Liver (tissue), 8 donors: ENCODE measurements at regions not wholly inside any gene's neighbourhood (a gene's known extent, or its start where the extent isn't known, plus 50 kb on each side); places are given as distances from the start of the nearest gene placed in this dataset.

Experiments
- DNase-seq: peaks from one replicate; pipeline ENCODE4 v3.0.0-alpha.2; 2017; ENCODE audit warnings: low spot score
- H3K27ac ChIP-seq, 2 donors: one replicate each; pipeline ENCODE4 v1.7.0; 2013; ENCODE audit warnings: inconsistent platforms in 2 of 2, low read length in 2 of 2, control low read depth in 1 of 2, low read depth in 1 of 2, mild to moderate bottlenecking in 1 of 2
- H3K27me3 ChIP-seq, 4 donors: one replicate each; pipeline versions ENCODE4 v1.6.1 to v1.7.0; 2013; ENCODE audit warnings: low read length in 3 of 4, inconsistent platforms in 1 of 4, mild to moderate bottlenecking in 1 of 4, moderate library complexity in 1 of 4; ENCODE audit not compliant: control insufficient read depth in 4 of 4, insufficient read depth in 4 of 4
- H3K36me3 ChIP-seq, 4 donors: one replicate each; pipeline versions ENCODE4 v1.6.1 to v1.7.0; 2013; ENCODE audit warnings: low read length in 3 of 4, mild to moderate bottlenecking in 3 of 4, low read depth in 1 of 4, moderate library complexity in 1 of 4; ENCODE audit not compliant: control insufficient read depth in 4 of 4, insufficient read depth in 3 of 4
- H3K4me1 ChIP-seq, 4 donors: one replicate each; pipeline versions ENCODE4 v1.6.1 to v1.7.0; 2013; ENCODE audit warnings: low read length in 3 of 4, mild to moderate bottlenecking in 3 of 4, moderate library complexity in 1 of 4; ENCODE audit not compliant: control insufficient read depth in 4 of 4, insufficient read depth in 4 of 4
- H3K4me3 ChIP-seq, 3 donors: one replicate each; pipeline versions ENCODE4 v1.6.1 to v1.7.0; 2013; ENCODE audit warnings: low read length in 3 of 3, control low read depth in 1 of 3, low read depth in 1 of 3, mild to moderate bottlenecking in 1 of 3
- H3K9ac ChIP-seq, 2 donors: one replicate each; pipeline ENCODE4 v1.7.0; 2013; ENCODE audit warnings: low read length in 2 of 2, mild to moderate bottlenecking in 2 of 2, moderate library complexity in 2 of 2, control low read depth in 1 of 2, low read depth in 1 of 2
- H3K9me3 ChIP-seq, 4 donors: one replicate each; pipeline versions ENCODE4 v1.6.1 to v1.7.0; 2013; ENCODE audit warnings: low read length in 3 of 4; ENCODE audit not compliant: control insufficient read depth in 4 of 4
- FOXA1 ChIP-seq: IDR thresholded peaks from 2 replicates; pipeline ENCODE4 v1.6.1; 2016; ENCODE audit warnings: antibody characterized with exemption
- FOXA2 ChIP-seq: IDR thresholded peaks from 2 replicates; pipeline ENCODE4 v1.6.1; 2016; ENCODE audit warnings: antibody characterized with exemption
- HNF4A ChIP-seq, 2 donors: conservative IDR thresholded peaks; 2 replicates each; pipeline ENCODE4 v1.6.1; 2016; ENCODE audit warnings: antibody characterized with exemption in 2 of 2, mild to moderate bottlenecking in 2 of 2
- HNF4G ChIP-seq: IDR thresholded peaks from 2 replicates; pipeline ENCODE4 v1.6.1; 2016; ENCODE audit warnings: antibody characterized with exemption
- JUND ChIP-seq, 2 donors: IDR thresholded peaks; 2 replicates each; pipeline ENCODE4 v1.6.1; 2016; ENCODE audit warnings: antibody characterized with exemption in 2 of 2
- NR2F2 ChIP-seq: IDR thresholded peaks from 2 replicates; pipeline ENCODE4 v1.6.1; 2016; ENCODE audit warnings: antibody characterized with exemption
- RAD21 ChIP-seq, 2 donors: IDR thresholded peaks; 2 replicates each; pipeline ENCODE4 v1.6.1; 2016; ENCODE audit warnings: antibody characterized with exemption in 2 of 2, mild to moderate bottlenecking in 2 of 2
- RXRA ChIP-seq, 2 donors: IDR thresholded peaks; 2 replicates each; pipeline ENCODE4 v1.6.1; 2017 to 2018; ENCODE audit warnings: antibody characterized with exemption in 2 of 2, mild to moderate bottlenecking in 1 of 2
- SP1 ChIP-seq: IDR thresholded peaks from 2 replicates; pipeline ENCODE4 v1.6.1; 2018; ENCODE audit warnings: antibody characterized with exemption, mild to moderate bottlenecking
- TAF1 ChIP-seq: conservative IDR thresholded peaks from 2 replicates; pipeline ENCODE4 v1.6.1; 2016; ENCODE audit warnings: antibody characterized with exemption, mild to moderate bottlenecking
- YY1 ChIP-seq: IDR thresholded peaks from 2 replicates; pipeline ENCODE4 v1.6.1; 2016; ENCODE audit warnings: antibody characterized with exemption, mild to moderate bottlenecking
- WGBS: extraction: QIAGEN DNeasy Blood & Tissue Kit; methylation state at CpG from one replicate; pipeline ENCODE4 v1.1.7; 2013; 5-methylcytosine and 5-hydroxymethylcytosine counted together
- TF ChIP-seq, protein P1 (sequence below): IDR thresholded peaks from 2 replicates; pipeline ENCODE4 v1.6.1; 2016; ENCODE audit warnings: antibody characterized with exemption, mild to moderate bottlenecking
- TF ChIP-seq, protein P2 (sequence below): fragments of 150-350 bp; IDR thresholded peaks from 2 replicates; pipeline ENCODE4 v1.5.1; 2017; ENCODE audit warnings: improper control_type of control experiment, low read depth, low read length; ENCODE audit not compliant: missing input control
- TF ChIP-seq, protein P3 (sequence below): IDR thresholded peaks from 2 replicates; pipeline ENCODE4 v1.6.1; 2016; ENCODE audit warnings: antibody characterized with exemption
- TF ChIP-seq, protein P4 (sequence below): IDR thresholded peaks from 2 replicates; pipeline ENCODE4 v1.6.1; 2016; ENCODE audit warnings: antibody characterized with exemption
- TF ChIP-seq, protein P5 (sequence below): IDR thresholded peaks from 2 replicates; pipeline ENCODE4 v1.6.1; 2016; ENCODE audit warnings: antibody characterized with exemption
- donor health status: healthy.
- donor health status: healthy.
- donor health status: healthy.
- donor health status: healthy.
- donor health status: healthy.

DNA sequence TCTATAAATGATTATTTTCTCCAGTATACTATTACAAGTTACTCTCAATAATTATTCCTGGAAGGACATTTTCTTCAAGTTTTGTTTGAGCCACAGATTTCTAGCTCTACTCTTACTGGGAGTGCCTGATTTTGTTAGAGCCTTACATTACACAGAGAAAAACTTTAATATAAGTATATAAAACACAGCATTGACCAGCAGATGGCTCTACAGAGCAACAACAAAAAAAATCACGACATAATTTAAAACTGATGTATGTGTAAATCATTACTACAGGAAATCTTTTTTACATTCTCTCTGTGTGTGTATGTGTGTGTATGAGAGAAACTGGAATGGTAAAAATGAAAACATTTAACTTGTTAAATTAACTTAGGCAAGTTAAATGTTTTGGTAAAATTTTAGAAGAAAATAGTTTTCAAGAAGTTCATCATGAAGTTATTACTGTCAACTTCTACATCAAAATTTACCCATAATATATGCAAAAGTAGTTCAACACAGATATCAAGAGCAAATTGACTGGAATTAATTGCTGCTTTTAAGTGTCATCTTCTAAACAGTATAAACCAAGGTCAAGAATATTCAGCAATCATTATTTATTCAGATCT, 103.3 kb downstream of the MDH1 start:
- no peaks in the 10 kb centered on the region for H3K27me3 ChIP-seq
- peaks cover 2 to 33% (median 24%) of the 10 kb centered on the region in 4 donors for H3K4me1 ChIP-seq
- H3K36me3 ChIP-seq: no peaks in the 10 kb centered on the region
- H3K9ac ChIP-seq: peak overlapping the region in 1 of 2 donors; percentile 9
- peak; percentile 85 to 87 for TF ChIP-seq RAD21 (IDR thresholded peaks at IDR 0.05)
- no peak for TF ChIP-seq FOXA1
- TF ChIP-seq JUND (IDR thresholded peaks at IDR 0.05): no peak
- TF ChIP-seq, protein P1, sequence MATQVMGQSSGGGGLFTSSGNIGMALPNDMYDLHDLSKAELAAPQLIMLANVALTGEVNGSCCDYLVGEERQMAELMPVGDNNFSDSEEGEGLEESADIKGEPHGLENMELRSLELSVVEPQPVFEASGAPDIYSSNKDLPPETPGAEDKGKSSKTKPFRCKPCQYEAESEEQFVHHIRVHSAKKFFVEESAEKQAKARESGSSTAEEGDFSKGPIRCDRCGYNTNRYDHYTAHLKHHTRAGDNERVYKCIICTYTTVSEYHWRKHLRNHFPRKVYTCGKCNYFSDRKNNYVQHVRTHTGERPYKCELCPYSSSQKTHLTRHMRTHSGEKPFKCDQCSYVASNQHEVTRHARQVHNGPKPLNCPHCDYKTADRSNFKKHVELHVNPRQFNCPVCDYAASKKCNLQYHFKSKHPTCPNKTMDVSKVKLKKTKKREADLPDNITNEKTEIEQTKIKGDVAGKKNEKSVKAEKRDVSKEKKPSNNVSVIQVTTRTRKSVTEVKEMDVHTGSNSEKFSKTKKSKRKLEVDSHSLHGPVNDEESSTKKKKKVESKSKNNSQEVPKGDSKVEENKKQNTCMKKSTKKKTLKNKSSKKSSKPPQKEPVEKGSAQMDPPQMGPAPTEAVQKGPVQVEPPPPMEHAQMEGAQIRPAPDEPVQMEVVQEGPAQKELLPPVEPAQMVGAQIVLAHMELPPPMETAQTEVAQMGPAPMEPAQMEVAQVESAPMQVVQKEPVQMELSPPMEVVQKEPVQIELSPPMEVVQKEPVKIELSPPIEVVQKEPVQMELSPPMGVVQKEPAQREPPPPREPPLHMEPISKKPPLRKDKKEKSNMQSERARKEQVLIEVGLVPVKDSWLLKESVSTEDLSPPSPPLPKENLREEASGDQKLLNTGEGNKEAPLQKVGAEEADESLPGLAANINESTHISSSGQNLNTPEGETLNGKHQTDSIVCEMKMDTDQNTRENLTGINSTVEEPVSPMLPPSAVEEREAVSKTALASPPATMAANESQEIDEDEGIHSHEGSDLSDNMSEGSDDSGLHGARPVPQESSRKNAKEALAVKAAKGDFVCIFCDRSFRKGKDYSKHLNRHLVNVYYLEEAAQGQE: no peak
- TF ChIP-seq, protein P2, sequence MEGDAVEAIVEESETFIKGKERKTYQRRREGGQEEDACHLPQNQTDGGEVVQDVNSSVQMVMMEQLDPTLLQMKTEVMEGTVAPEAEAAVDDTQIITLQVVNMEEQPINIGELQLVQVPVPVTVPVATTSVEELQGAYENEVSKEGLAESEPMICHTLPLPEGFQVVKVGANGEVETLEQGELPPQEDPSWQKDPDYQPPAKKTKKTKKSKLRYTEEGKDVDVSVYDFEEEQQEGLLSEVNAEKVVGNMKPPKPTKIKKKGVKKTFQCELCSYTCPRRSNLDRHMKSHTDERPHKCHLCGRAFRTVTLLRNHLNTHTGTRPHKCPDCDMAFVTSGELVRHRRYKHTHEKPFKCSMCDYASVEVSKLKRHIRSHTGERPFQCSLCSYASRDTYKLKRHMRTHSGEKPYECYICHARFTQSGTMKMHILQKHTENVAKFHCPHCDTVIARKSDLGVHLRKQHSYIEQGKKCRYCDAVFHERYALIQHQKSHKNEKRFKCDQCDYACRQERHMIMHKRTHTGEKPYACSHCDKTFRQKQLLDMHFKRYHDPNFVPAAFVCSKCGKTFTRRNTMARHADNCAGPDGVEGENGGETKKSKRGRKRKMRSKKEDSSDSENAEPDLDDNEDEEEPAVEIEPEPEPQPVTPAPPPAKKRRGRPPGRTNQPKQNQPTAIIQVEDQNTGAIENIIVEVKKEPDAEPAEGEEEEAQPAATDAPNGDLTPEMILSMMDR: peak; percentile 55
- WGBS: 0% methylated on average over 1 of the region's 1 CpG
- no peak overlapping the region for H3K4me3 ChIP-seq
- DNase-seq: no peak
- H3K9me3 ChIP-seq: no peaks in the 10 kb centered on the region
- peak overlapping the region in 1 of 2 donors; percentile 7 for H3K27ac ChIP-seq

DNA sequence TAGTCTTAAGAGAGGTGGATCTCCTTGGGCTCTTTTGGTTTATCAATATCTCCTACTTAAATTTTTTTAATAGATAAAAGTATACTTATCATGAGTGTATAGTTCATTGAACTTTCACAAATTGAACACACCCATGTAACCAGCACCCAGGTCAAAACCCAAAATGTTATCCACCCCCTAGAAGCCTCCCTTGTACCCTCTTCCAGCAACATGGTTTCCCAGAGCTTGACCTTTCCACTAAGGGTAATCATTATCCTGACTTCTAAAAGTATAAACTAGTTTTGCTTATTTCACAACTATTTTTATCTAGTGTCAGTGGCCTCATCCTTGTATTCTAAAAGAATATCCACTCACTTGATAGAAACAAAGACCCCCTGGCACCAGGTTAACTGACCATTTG, 106.8 kb downstream of the MDH1 start:
- H3K27me3 ChIP-seq: no peaks in the 10 kb centered on the region
- H3K36me3 ChIP-seq: no peaks in the 10 kb centered on the region
- no peak overlapping the region for H3K9ac ChIP-seq
- H3K27ac ChIP-seq: peak overlapping the region; percentile 44 to 88
- no peak for DNase-seq
- TF ChIP-seq YY1: peak; percentile 64
- TF ChIP-seq FOXA2: no peak
- TF ChIP-seq, protein P3, sequence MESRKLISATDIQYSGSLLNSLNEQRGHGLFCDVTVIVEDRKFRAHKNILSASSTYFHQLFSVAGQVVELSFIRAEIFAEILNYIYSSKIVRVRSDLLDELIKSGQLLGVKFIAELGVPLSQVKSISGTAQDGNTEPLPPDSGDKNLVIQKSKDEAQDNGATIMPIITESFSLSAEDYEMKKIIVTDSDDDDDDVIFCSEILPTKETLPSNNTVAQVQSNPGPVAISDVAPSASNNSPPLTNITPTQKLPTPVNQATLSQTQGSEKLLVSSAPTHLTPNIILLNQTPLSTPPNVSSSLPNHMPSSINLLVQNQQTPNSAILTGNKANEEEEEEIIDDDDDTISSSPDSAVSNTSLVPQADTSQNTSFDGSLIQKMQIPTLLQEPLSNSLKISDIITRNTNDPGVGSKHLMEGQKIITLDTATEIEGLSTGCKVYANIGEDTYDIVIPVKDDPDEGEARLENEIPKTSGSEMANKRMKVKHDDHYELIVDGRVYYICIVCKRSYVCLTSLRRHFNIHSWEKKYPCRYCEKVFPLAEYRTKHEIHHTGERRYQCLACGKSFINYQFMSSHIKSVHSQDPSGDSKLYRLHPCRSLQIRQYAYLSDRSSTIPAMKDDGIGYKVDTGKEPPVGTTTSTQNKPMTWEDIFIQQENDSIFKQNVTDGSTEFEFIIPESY: peak; percentile 73
- peak; percentile 71 for TF ChIP-seq SP1
- peak in 1 of 2 donors; percentile 58 for TF ChIP-seq RAD21 (IDR thresholded peaks at IDR 0.05)
- TF ChIP-seq, protein P1: no peak
- peak; percentile 80 to 82 for TF ChIP-seq HNF4A (conservative IDR thresholded peaks at IDR 0.05)
- peak; percentile 96 to 97 for TF ChIP-seq RXRA (IDR thresholded peaks at IDR 0.05)
- TF ChIP-seq, protein P4, sequence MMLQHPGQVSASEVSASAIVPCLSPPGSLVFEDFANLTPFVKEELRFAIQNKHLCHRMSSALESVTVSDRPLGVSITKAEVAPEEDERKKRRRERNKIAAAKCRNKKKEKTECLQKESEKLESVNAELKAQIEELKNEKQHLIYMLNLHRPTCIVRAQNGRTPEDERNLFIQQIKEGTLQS: no peak
- TF ChIP-seq TAF1: no peak
- no peak for TF ChIP-seq NR2F2
- TF ChIP-seq JUND (IDR thresholded peaks at IDR 0.05): peak in 1 of 2 donors; percentile 8
- TF ChIP-seq, protein P5, sequence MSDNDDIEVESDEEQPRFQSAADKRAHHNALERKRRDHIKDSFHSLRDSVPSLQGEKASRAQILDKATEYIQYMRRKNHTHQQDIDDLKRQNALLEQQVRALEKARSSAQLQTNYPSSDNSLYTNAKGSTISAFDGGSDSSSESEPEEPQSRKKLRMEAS: peak; percentile 63
- peak; percentile 63 for TF ChIP-seq HNF4G
- H3K4me1 ChIP-seq: peaks cover 9 to 58% (median 42%) of the 10 kb centered on the region in 4 donors
- no peak overlapping the region for H3K4me3 ChIP-seq
- H3K9me3 ChIP-seq: no peaks in the 10 kb centered on the region
